ENCODE measurements at regions not wholly inside any gene's neighbourhood (a gene's known extent, or its start where the extent isn't known, plus 50 kb on each side); places are given as distances from the start of the nearest gene placed in this dataset.
"Not testable (repeated sequence)": the region's sequence is repeated elsewhere in the genome, so short reads cannot be mapped to it uniquely, and the experiment has no call there.

DNA sequence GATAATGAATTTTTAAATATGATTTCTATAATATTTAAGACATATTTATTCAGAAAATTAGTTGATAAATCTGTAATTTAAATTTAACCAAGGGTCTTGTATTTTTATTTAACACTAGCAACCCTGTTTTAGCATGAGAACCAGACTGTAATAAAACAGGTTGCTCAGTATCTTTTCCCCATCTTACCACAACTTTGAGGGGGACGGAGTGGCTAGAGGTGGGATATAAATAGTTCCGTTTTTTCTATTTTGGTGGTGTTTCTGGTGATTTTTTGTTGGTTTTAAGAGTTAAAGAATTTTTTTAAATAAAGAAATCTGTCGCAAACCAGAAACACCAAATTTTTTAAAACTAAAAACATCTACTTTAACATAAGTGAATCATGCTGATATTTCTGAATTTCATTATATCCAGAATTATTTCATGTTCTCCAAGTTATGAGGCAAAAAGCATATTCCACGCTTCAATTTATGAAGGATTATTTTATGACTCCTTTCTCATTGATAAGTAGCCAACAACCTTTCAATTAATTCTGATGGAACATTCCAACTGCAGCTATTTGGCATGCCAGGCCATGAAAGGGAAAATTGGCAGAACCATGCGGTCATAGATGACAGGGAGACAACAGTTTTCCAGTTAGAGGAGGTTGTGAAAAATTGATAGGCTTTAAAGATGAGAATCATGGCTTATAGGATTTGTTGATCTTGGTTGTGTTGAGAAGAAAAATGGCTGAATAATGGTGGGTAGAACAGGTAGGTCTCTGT lies 151.9 kb upstream of the CARMIL1 start:
- DNase-seq, result no peak

DNA sequence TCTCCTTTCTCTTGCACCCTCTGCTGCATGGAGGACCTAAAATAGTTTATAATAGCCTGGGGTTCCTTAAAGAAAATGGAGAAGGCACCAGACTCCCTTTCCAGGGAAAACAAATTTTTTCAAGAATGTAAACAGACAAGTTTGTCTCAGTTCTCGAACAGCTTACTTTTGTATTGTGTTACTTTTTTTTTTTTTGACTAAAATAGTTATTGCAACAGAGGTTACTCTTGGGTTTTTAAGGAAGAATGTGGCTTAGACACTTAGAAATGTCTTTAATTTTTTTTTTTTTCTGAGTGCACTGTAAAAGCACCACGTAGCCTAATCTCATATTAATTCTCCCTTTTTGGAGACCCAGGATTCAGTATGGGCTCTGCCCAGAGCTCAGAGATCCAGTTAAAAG lies 148.7 kb upstream of the CARMIL1 start:
- no peak for DNase-seq

DNA sequence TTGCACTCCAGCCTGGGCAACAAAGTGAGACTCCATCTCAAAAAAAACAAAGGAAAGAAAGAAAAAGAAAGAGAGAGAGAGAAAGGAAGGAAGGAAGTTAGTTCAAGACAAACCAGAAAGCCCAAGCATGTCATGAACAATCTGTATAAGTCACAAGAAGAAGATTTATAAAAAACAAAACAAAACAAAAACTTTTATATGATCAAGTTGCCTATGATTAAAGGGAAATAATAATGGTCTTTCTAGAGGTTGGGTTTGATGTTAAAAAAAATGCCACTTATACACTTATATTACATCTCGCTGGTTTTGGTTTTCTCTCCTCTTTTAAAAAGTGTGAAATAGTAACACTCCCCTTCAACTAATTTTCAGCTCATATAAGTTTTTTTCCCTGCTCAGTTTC lies 146.2 kb upstream of the CARMIL1 start:
- DNase-seq, result no peak

DNA sequence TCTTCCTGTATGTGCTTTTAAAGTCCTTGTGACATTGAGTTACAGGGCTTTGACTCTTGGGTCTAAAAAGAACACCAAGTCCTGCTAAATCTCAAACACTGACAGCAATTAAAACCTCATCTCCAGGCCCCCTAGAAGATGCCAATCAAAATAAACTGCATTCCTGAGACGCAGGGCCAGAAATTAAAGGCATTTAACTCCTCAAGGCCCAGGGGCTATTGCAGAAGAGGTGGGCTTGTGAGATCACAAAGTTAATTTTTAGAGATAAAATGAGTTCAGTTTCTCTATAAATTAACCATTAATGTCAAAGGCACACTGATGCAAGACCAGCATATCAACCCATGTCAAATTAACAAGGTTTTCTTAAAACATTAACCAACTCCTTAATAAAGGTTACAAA lies 145.6 kb upstream of the CARMIL1 start:
- DNase-seq, result no peak

- no peak for DNase-seq
These were observed 142.3 kb upstream of the CARMIL1 start for GRCh38 chr6:25136854-25137253.

- DNase-seq, result no peak
These were observed 141.7 kb upstream of the CARMIL1 start for GRCh38 chr6:25137480-25137879.

DNA sequence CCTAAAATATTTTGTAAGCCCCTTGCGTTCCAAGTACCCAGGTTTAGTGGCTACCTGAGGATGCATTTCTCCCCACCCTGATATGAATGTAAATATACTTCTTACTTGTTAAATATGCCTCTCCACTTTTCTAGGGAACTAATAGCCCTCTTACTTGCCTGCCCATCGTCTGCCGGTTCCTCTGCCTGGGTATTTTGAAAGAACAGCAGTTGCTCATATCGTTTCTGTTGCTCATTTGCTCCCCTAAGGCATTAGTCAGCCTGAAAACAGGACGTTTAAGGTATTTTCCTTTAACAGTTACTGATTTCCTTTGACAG lies 141.3 kb upstream of the CARMIL1 start:
- DNase-seq, result no peak

- DNase-seq, result peak; percentile 45
These were observed 140.8 kb upstream of the CARMIL1 start for GRCh38 chr6:25138233-25138933.

DNA sequence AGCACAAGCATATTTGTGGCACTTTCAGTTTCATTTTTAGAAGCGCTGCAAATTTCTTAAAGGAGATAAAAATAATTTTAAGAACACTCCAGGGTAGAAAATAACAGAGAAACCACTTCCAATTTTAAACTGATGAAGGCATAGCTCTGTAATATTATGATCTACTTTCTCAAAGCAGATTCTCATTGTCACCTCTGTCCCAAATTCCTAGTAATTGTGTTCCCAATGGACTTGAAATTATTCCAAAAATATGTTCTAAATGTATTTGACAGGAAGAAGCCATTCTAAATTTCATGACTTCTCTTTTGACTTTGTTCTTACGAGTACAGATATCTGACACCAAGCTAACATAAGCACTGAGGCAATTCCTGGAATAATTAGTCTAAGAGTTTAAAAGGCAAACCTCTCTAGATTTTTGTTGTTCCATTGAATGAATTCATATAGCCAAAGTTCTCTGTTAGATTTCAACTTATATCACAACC lies 140.2 kb upstream of the CARMIL1 start:
- no peak for DNase-seq

DNA sequence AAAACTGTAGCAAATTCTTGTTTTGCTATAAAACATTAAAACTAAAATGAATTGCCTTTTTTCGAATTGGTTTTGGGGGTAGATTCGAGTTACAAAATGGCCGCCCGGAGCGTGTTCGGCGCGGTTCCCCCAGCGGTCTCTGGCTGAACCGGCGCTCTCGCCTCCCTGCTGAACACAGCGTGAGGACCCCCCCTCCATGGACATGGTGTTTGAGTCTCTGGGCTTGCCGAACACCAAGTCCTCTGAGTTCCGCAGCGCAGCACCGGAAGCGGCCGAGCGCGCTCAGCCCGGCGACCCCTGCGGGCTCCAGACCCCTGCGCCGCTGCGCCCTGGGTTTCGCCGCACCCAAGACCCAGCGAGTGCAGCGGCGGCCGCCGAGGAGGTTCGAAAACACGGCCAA lies 139.6 kb upstream of the CARMIL1 start:
- not testable (repeated sequence) for DNase-seq

DNA sequence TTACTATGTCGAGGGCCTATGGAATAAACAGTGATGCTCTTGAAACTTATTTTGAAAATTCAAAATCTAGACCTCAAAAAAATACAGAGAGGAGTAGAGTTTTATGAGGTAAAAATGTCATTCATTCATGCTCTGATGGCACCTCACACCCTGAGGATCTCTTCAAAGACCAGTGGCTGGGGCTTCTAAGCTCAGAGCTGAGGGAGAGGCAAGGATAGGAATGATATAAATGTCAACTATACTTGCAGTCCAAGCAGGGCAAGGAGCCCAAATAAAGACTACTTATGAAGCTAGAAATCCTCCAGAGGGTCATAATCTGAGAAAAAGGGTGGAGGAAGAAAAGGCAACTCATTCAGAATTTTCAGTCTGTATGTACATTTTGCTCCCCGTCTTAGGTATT lies 136.7 kb upstream of the CARMIL1 start:
- no peak for DNase-seq

GRCh38 chr6:25144919-25145318 lies 134.3 kb upstream of the CARMIL1 start:
- no peak for DNase-seq

- DNase-seq, result no peak
These were observed 132.0 kb upstream of the CARMIL1 start for GRCh38 chr6:25147223-25147622.

- no peak for DNase-seq
These were observed 129.1 kb upstream of the CARMIL1 start for GRCh38 chr6:25150031-25150430.

DNA sequence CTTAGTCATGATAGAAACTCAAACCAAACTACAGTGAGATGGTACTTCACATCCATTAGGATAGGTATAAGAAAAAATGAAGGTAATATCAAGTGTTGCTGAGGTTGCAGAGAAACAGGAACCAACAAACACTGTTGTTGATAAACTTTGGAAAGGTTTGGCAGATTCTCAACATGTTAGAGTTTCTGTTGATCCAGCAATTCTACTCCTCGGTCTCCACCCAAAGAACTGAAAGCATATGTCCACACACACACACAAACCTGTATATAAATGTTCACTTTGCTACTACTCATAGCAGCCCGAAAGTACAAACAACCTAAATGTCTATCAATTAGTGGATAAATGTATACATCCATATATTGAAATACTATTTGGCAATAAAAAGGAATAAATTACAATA lies 128.3 kb upstream of the CARMIL1 start:
- no peak for DNase-seq

DNA sequence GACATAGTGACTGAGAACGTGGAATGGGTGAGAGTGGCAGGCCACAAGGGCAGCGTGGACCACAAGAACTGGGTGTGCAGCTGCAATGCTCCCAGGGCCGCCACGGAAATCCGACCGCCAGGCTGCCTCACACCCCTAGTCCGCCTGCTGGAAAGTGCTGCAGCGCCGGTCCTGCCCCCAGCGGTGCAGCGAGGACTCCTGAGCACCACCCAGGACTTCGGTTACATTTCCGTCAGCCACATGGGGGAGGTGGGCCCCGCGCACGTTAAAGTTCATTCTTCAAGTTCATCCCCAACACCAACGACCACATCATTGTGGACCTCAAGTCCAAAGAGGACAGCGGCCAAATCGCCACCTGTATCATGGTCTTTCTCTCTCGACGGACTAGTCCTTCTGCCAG lies 126.1 kb upstream of the CARMIL1 start:
- no peak for DNase-seq

DNA sequence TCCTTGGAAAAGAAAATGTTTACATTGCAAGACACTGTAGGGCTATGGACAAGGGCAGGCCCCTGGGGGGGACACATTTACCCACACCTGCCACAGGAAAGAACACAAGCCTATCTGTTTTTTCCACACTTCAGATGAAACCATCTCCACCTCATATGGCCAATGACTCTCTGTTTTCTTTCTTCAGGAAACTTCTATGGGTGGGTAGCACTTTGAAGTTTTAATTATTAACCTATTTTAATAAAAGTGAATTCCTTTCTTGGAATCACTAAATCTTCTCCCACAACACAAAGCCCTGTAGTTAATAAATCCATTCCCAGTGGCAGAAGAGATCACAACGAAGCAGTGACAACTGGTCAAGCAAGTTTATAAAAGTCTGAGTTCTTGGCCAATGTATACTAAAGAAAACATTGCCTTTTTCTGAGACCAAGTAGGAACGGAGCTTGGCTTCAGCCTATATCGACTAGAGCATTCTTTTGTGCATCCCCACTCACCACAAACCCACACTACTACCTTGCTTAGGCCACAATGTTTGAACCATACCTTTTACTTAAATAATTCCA lies 125.1 kb upstream of the CARMIL1 start:
- DNase-seq, result no peak

DNA sequence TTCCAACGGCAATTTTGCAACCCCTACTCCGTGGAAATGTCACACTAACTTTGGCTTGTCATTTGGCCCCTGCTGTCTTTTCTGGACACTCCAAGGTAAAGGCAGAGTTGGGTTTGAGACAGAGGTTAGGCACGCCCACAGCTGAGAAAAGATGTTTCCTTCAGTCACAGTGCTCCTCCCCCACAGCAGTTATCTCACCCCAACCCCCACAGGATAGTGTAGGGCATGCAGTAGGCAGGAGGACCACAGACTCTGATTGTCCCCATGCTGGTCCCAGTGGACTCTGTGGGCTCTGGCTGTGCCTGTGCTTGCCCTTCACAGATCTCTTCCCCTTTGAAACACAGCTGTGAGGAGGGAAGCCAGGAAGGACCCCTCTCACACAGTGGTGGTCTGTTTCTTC lies 124.0 kb upstream of the CARMIL1 start:
- DNase-seq, result no peak

- no peak for DNase-seq
These were observed 123.1 kb upstream of the CARMIL1 start for GRCh38 chr6:25156123-25156522.

GRCh38 chr6:25157183-25157582 lies 122.0 kb upstream of the CARMIL1 start:
- no peak for DNase-seq

- no peak for DNase-seq
These were observed 121.3 kb upstream of the CARMIL1 start for GRCh38 chr6:25157842-25158241.

DNA sequence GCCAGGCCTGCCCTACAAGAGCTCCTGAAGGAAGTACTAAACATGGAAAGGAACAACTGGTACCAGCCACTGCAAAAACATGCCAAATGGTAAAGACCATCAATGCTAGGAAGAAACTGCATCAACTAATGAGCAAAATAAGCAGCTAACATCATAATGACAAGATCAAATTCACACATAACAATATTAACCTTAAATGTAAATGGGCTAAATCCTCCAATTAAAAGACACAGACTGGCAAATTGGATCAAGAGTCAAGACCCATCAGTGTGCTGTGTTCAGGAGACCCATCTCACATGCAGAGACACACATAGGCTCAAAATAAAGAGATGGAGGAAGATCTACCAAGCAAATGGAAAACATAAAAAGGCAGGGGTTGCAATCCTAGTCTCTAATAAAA lies 119.0 kb upstream of the CARMIL1 start:
- DNase-seq, result not testable (repeated sequence)

- DNase-seq, result no peak
These were observed 114.0 kb upstream of the CARMIL1 start for GRCh38 chr6:25165177-25165576.

DNA sequence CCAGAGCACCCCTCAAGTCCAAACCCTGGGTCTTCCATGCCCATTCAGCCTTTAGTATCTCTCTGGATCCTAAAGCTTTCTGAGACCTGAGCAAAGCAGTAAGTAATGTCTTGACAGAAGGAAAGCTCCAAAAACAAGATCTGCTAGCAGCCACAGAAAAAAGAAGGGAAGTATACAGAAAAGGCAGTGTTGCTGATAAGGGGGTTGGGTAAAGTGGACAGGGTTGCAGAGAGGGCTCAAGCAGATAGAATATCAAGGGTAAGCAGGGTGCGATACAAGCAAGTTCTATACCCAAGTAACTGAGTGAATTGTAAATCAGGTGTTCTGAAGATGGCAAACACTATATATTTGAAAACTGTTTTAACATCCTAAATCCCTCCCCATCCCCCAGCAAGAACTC lies 113.4 kb upstream of the CARMIL1 start:
- no peak for DNase-seq

Data from activated CD4-positive, alpha-beta T cell treated with anti-CD3 and anti-CD28 coated beads for 1 hour (primary cell).